H9 (cell line): ENCODE measurements at regions not wholly inside any gene's neighbourhood (a gene's known extent, or its start where the extent isn't known, plus 50 kb on each side); places are given as distances from the start of the nearest gene placed in this dataset.

Experiments used
- DNase-seq: peaks from one replicate; pipeline ENCODE4 v3.0.0-alpha.2; 2017
- H2AFZ ChIP-seq: one replicate; pipeline ENCODE4 v1.6.1; 2013; ENCODE audit warnings: mild to moderate bottlenecking, low read length, control low read depth, moderate library complexity
- H2AK5ac ChIP-seq: 2 replicates; pipeline ENCODE4 v1.6.1; 2013; ENCODE audit warnings: low read length, control low read depth, mixed read lengths; ENCODE audit not compliant: insufficient read length
- H2BK120ac ChIP-seq: one replicate; pipeline ENCODE4 v1.6.1; 2013; ENCODE audit warnings: low read depth, mild to moderate bottlenecking, low read length, control low read depth, inconsistent platforms; ENCODE audit not compliant: poor library complexity, severe bottlenecking
- H2BK12ac ChIP-seq: 2 replicates; pipeline ENCODE4 v1.6.1; 2013; ENCODE audit warnings: low read length, control low read depth, mixed read lengths, low read depth; ENCODE audit not compliant: insufficient read length
- H2BK15ac ChIP-seq: 2 replicates; pipeline ENCODE4 v1.6.1; 2013; ENCODE audit warnings: low read depth, low read length, control low read depth
- H2BK20ac ChIP-seq: one replicate; pipeline ENCODE4 v1.6.1; 2013; ENCODE audit warnings: low read depth, mild to moderate bottlenecking, low read length, control low read depth, inconsistent platforms; ENCODE audit not compliant: poor library complexity, severe bottlenecking
- H2BK5ac ChIP-seq: 2 replicates; pipeline ENCODE4 v1.6.1; 2013; ENCODE audit warnings: low read length, control low read depth, mixed read lengths; ENCODE audit not compliant: insufficient read length
- H3K14ac ChIP-seq: 2 replicates; pipeline ENCODE4 v1.6.1; 2013; ENCODE audit warnings: low read length, control low read depth; ENCODE audit not compliant: insufficient read depth
- H3K18ac ChIP-seq: 2 replicates; pipeline ENCODE4 v1.6.1; 2013; ENCODE audit warnings: low read depth, mild to moderate bottlenecking, mixed read lengths, low read length, control low read depth; ENCODE audit not compliant: insufficient read length
- H3K23ac ChIP-seq: 2 replicates; pipeline ENCODE4 v1.6.1; 2013; ENCODE audit warnings: low read length, control low read depth, mixed read lengths, low read depth; ENCODE audit not compliant: insufficient read length
- H3K23me2 ChIP-seq: 2 replicates; pipeline ENCODE4 v1.6.1; 2013; ENCODE audit warnings: low read depth, mild to moderate bottlenecking, mixed read lengths, low read length, control low read depth; ENCODE audit not compliant: insufficient read length, poor library complexity, severe bottlenecking
- H3K27ac ChIP-seq: 2 replicates; pipeline ENCODE4 v1.5.1; 2013; ENCODE audit warnings: low read length, control low read depth, mixed read lengths, low read depth; ENCODE audit not compliant: insufficient read length
- H3K27me3 ChIP-seq: 2 replicates; pipeline ENCODE4 v1.6.1; 2013; ENCODE audit warnings: low read length, control low read depth, inconsistent platforms; ENCODE audit not compliant: insufficient read depth
- H3K4ac ChIP-seq: 2 replicates; pipeline ENCODE4 v1.6.1; 2013; ENCODE audit warnings: low read depth, mild to moderate bottlenecking, control low read depth, inconsistent platforms, low read length, moderate library complexity
- H3K4me1 ChIP-seq: 2 replicates; pipeline ENCODE4 v1.6.1; 2013; ENCODE audit warnings: low read length, control low read depth, inconsistent platforms; ENCODE audit not compliant: insufficient read depth
- H3K4me2 ChIP-seq: 2 replicates; pipeline ENCODE4 v1.6.1; 2013; ENCODE audit warnings: low read length, control low read depth, mixed read lengths; ENCODE audit not compliant: insufficient read length, insufficient read depth
- H3K56ac ChIP-seq: 2 replicates; pipeline ENCODE4 v1.6.1; 2013; ENCODE audit warnings: low read depth, mild to moderate bottlenecking, mixed read lengths, low read length, control low read depth; ENCODE audit not compliant: insufficient read length
- H3K79me1 ChIP-seq: 2 replicates; pipeline ENCODE4 v1.6.1; 2013; ENCODE audit warnings: low read depth, mild to moderate bottlenecking, moderate library complexity, low read length, control low read depth, inconsistent platforms; ENCODE audit not compliant: insufficient read depth, poor library complexity, severe bottlenecking
- H3K79me2 ChIP-seq: 2 replicates; pipeline ENCODE4 v1.6.1; 2013; ENCODE audit warnings: low read length, control low read depth, inconsistent platforms; ENCODE audit not compliant: insufficient read depth
- H3K9ac ChIP-seq: 2 replicates; pipeline ENCODE4 v1.6.1; 2013; ENCODE audit warnings: low read length, control low read depth, mixed read lengths; ENCODE audit not compliant: insufficient read length; ENCODE audit errors: extremely low read depth
- H3K9me3 ChIP-seq: one replicate; pipeline ENCODE4 v1.6.1; 2013; ENCODE audit warnings: low read depth, low read length, inconsistent platforms; ENCODE audit not compliant: control insufficient read depth
- H3T11ph ChIP-seq: one replicate; pipeline ENCODE4 v1.6.1; 2013; ENCODE audit warnings: mild to moderate bottlenecking, low read length, control low read depth, inconsistent platforms
- H4K20me1 ChIP-seq: one replicate; pipeline ENCODE4 v1.6.1; 2013; ENCODE audit not compliant: control insufficient read depth, insufficient read length, insufficient read depth
- H4K5ac ChIP-seq: 2 replicates; pipeline ENCODE4 v1.6.1; 2013; ENCODE audit warnings: low read depth, mild to moderate bottlenecking, mixed read lengths, low read length, control low read depth; ENCODE audit not compliant: insufficient read length
- H4K8ac ChIP-seq: replicated peaks from 2 replicates; pipeline ENCODE4 v1.6.1; 2013; ENCODE audit warnings: low read length, control low read depth, mixed read lengths, low read depth; ENCODE audit not compliant: insufficient read length
- H4K91ac ChIP-seq: 2 replicates; pipeline ENCODE4 v1.6.1; 2013; ENCODE audit warnings: low read depth, mild to moderate bottlenecking, moderate library complexity, mixed read lengths, low read length, control low read depth; ENCODE audit not compliant: insufficient read length
- H3K27ac Mint-ChIP-seq, 3 experiments: 2 replicates in 2 of 3; 3 replicates in 1 of 3; pipeline ENCODE4 v1.8.0; 2020 to 2021; ENCODE audit warnings: mixed read lengths in 3 of 3, mild to moderate bottlenecking in 1 of 3, moderate library complexity in 1 of 3
- H3K27me3 Mint-ChIP-seq: 2 replicates; pipeline ENCODE4 v1.8.0; 2021; ENCODE audit warnings: low read depth, mild to moderate bottlenecking, moderate library complexity, mixed read lengths
- H3K36me3 Mint-ChIP-seq, 3 experiments: 2 replicates in 2 of 3; 3 replicates in 1 of 3; pipeline ENCODE4 v1.8.0; 2020 to 2021; ENCODE audit warnings: low read depth in 3 of 3, mixed read lengths in 3 of 3; ENCODE audit not compliant: insufficient read depth in 1 of 3
- H3K4me1 Mint-ChIP-seq, 2 experiments: 2 replicates each; pipeline ENCODE4 v1.8.0; 2020; ENCODE audit warnings: mixed read lengths in 2 of 2
- H3K4me3 Mint-ChIP-seq, 2 experiments: 2 replicates in 1 of 2; 3 replicates in 1 of 2; pipeline ENCODE4 v1.8.0; 2020 to 2021; ENCODE audit warnings: mild to moderate bottlenecking in 2 of 2, mixed read lengths in 2 of 2, moderate library complexity in 1 of 2
- H3K9me3 Mint-ChIP-seq, 2 experiments: 2 replicates in 1 of 2; 3 replicates in 1 of 2; pipeline ENCODE4 v1.8.0; 2020; ENCODE audit warnings: mild to moderate bottlenecking in 2 of 2, mixed read lengths in 2 of 2, moderate library complexity in 1 of 2
- CTCF ChIP-seq: fragments of 200-600 bp; sonication (generic); conservative IDR thresholded peaks from 3 replicates; pipeline ENCODE4 v1.8.0; 2021; ENCODE audit warnings: antibody characterized with exemption, mild to moderate bottlenecking
- WGBS: extraction: QIAGEN DNeasy Blood & Tissue Kit; methylation state at CpG from one replicate; pipeline ENCODE4 v1.1.7; 2013; ENCODE audit warnings: missing lambda C conversion rate, low lambda C conversion rate, mixed read lengths; ENCODE audit not compliant: insufficient read length; ENCODE audit errors: extremely low coverage; 5-methylcytosine and 5-hydroxymethylcytosine counted together

- WGBS, result no CpG with 5 or more reads among the region's 2 CpGs
- H3K27ac Mint-ChIP-seq, result no peak overlapping the region
- H3K56ac ChIP-seq, result no peak overlapping the region
Measured at GRCh38 chr1:80450711-80451110, 1350.0 kb upstream of the ADGRL2 start.

More at GRCh38 chr1:80450711-80451110, 1350.0 kb upstream of the ADGRL2 start:
- no peak overlapping the region for H2BK15ac ChIP-seq
- no peak overlapping the region for H3K27ac ChIP-seq
- Mint-ChIP-seq H3K27me3 (no peaks in the 10 kb centered on the region), H3K4me1 (no peaks in the 10 kb centered on the region), H3K4me3 (no peak overlapping the region), H3K9me3 (no peaks in the 10 kb centered on the region), H3K36me3 (no peaks in the 10 kb centered on the region)
- no peak overlapping the region for H2BK20ac ChIP-seq
- H2AK5ac ChIP-seq, result no peak overlapping the region
- H3K14ac ChIP-seq, result no peak overlapping the region
- no peaks in the 10 kb centered on the region for H3K9me3 ChIP-seq
- no peak overlapping the region for H4K91ac ChIP-seq
- H4K20me1 ChIP-seq, result no peaks in the 10 kb centered on the region
- no peaks in the 10 kb centered on the region for H3K79me2 ChIP-seq
- no peak overlapping the region for H3T11ph ChIP-seq
- no peak overlapping the region for H2AFZ ChIP-seq
- no peak overlapping the region for H2BK5ac ChIP-seq
- H3K23me2 ChIP-seq, result no peaks in the 10 kb centered on the region
- H3K9ac ChIP-seq, result no peak overlapping the region
- no peaks in the 10 kb centered on the region for H3K79me1 ChIP-seq
- H3K23ac ChIP-seq, result no peak overlapping the region
- H3K18ac ChIP-seq, result no peak overlapping the region
- no peaks in the 10 kb centered on the region for H3K4me1 ChIP-seq
- H4K5ac ChIP-seq, result no peak overlapping the region
- H3K4ac ChIP-seq, result no peak overlapping the region
- H2BK12ac ChIP-seq, result no peak overlapping the region
- H3K27me3 ChIP-seq, result no peaks in the 10 kb centered on the region
- no peak for TF ChIP-seq CTCF
- no peak overlapping the region for H3K4me2 ChIP-seq
- no peak for DNase-seq
- no peak overlapping the region for H2BK120ac ChIP-seq
- no peak overlapping the region for H4K8ac ChIP-seq
